Neuron (in vitro differentiated cells): ENCODE measurements at regions not wholly inside any gene's neighbourhood (a gene's known extent, or its start where the extent isn't known, plus 50 kb on each side); places are given as distances from the start of the nearest gene placed in this dataset.

ENCODE experiments used
- H2AFZ ChIP-seq: one replicate; pipeline ENCODE4 v1.6.1; 2013; ENCODE audit warnings: low read depth, mild to moderate bottlenecking, inconsistent platforms, low read length, moderate library complexity
- H3K27me3 ChIP-seq: one replicate; pipeline ENCODE4 v1.6.1; 2013; ENCODE audit warnings: low read length; ENCODE audit not compliant: insufficient read depth
- H3K36me3 ChIP-seq: one replicate; pipeline ENCODE4 v1.6.1; 2013; ENCODE audit warnings: low read length; ENCODE audit not compliant: insufficient read depth
- H3K4me1 ChIP-seq: one replicate; pipeline ENCODE4 v1.6.1; 2013; ENCODE audit warnings: low read length; ENCODE audit not compliant: insufficient read depth
- H3K4me3 ChIP-seq: 2 replicates; pipeline ENCODE4 v1.5.1; 2013; ENCODE audit warnings: mild to moderate bottlenecking, low read length, moderate library complexity
- H3K9me3 ChIP-seq: one replicate; pipeline ENCODE4 v1.6.1; 2013; ENCODE audit warnings: low read length

DNA sequence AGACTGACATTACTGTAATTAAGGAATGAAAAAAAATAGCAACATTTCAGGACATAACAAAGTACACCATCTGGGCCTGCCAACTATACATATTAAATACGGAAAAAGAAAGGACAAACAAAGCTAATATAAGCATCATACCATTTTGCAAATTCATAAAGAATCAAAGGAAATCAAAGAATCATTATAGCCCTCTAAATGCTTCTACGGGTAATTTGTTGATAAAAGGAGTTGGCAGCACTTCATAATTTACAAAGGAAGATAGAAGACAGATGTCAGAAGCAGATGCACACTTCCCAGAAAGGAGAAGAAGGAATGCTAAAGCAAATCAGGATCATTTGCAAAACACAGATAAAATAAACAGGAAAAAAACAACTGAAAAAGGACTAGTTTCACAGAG lies 1757.3 kb downstream of the PCDH7 start:
- Histone ChIP-seq H3K4me3 (no peak overlapping the region), H3K27me3 (no peaks in the 10 kb centered on the region), H3K9me3 (no peaks in the 10 kb centered on the region), H2AFZ (no peak overlapping the region), H3K36me3 (no peaks in the 10 kb centered on the region), H3K4me1 (no peaks in the 10 kb centered on the region)

DNA sequence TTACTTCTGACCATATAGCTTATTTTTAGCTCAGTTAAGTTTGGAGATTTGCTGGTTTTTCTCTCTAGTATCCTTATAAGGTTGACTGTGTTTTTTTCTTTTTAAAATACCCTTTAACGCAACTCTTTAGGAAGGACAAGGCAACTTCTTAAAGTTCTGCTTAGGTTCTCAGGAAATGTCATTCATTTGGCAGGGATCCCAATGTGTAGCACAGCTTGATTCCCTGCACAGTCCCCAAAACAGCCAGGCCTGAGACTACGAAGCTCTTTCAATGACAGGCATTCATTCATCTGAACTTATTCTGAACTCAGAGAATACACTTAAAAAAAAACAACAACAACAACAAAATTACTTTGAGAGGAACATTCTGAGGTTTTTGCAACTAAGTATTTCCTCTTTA lies 1765.8 kb downstream of the PCDH7 start:
- Histone ChIP-seq H3K36me3 (no peaks in the 10 kb centered on the region), H3K9me3 (no peaks in the 10 kb centered on the region), H3K4me3 (no peak overlapping the region), H3K27me3 (no peaks in the 10 kb centered on the region), H3K4me1 (peaks cover 12% of the 10 kb centered on the region), H2AFZ (no peak overlapping the region)

DNA sequence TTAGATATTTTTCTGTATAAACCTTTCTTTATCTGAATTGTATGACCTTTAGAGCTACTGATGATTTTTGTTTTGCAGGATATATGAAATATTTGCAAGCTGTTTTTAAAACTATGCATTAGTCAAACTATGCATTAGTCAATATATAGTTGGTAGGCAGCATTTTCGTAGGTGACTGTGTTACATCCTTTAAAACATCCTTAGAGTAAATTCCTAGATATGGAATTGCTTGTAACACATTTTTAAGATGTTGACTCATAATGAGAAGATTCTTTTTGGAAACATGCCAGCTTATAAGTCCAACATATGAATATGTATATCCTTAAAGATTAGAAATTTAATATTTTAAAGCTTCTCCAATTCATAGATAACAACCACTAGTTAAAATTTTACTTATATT lies 1768.5 kb downstream of the PCDH7 start:
- Histone ChIP-seq H3K4me3 (no peak overlapping the region), H3K36me3 (no peaks in the 10 kb centered on the region), H3K9me3 (no peaks in the 10 kb centered on the region), H3K27me3 (no peaks in the 10 kb centered on the region), H2AFZ (no peak overlapping the region), H3K4me1 (peaks cover 12% of the 10 kb centered on the region)

DNA sequence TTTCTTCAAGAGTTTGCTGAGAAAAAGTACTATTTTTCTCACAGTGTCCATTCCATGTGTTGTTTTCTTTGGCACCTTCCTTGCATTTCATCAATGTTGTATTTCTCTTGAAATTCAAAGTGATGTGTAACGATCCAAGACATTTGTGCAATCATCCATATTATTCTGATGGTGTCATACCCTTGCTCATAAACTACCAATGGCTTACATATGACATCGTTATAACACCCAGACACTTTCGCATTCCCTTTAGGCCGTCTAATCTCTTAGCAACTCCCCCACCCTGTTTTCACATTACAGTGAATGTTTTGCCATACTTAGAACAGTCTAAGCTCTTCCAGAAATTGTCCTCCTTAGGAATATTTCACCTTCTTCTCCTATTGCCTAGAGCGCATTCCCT lies 1779.0 kb downstream of the PCDH7 start:
- no peak overlapping the region for H3K4me3 ChIP-seq
- H3K4me1 ChIP-seq, result no peaks in the 10 kb centered on the region
- H3K27me3 ChIP-seq, result no peaks in the 10 kb centered on the region
- H3K9me3 ChIP-seq, result no peaks in the 10 kb centered on the region
- H3K36me3 ChIP-seq, result no peaks in the 10 kb centered on the region
- H2AFZ ChIP-seq, result no peak overlapping the region

DNA sequence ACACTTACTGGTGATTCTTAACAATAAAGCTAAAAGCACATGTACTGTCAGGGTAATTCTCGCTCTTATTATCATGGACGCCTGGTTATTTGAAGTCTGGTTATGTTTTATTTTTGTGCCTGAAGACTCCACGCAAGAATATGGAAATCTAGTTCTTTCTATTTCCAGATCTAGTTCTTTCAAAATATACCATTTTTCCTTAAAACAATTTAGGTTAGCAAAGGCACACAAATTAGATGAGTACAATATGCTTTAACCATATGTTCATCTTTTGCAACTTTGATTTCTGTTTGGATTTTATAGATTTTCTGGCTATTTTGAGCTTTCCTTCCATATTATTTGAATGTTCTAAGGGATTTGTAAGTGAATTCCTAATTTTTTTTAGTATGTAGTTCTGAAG lies 1783.1 kb downstream of the PCDH7 start:
- H3K9me3 ChIP-seq, result no peaks in the 10 kb centered on the region
- H3K36me3 ChIP-seq, result no peaks in the 10 kb centered on the region
- no peaks in the 10 kb centered on the region for H3K27me3 ChIP-seq
- H3K4me3 ChIP-seq, result no peak overlapping the region
- H2AFZ ChIP-seq, result no peak overlapping the region
- H3K4me1 ChIP-seq, result no peaks in the 10 kb centered on the region

DNA sequence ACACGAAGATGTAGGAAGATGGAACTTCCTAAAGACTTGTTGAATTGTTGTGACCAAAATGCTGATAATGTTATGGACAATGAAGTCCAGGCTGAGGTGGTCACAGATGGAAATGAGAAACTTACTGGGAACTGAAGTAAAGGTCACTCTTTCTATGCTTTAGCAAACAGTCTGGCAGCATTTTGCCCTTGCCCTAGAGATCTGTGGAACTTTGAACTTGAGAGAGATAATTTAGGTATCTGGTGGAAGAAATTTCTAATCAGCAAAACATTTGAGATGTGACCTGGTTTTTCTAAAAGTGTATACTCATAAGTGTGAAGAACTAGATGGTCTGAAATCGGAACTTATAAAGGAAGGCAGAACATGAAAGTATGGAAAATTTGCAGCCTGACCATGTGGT lies 1785.9 kb downstream of the PCDH7 start:
- no peaks in the 10 kb centered on the region for H3K36me3 ChIP-seq
- no peak overlapping the region for H3K4me3 ChIP-seq
- no peaks in the 10 kb centered on the region for H3K9me3 ChIP-seq
- no peaks in the 10 kb centered on the region for H3K4me1 ChIP-seq
- no peak overlapping the region for H2AFZ ChIP-seq
- H3K27me3 ChIP-seq, result no peaks in the 10 kb centered on the region

DNA sequence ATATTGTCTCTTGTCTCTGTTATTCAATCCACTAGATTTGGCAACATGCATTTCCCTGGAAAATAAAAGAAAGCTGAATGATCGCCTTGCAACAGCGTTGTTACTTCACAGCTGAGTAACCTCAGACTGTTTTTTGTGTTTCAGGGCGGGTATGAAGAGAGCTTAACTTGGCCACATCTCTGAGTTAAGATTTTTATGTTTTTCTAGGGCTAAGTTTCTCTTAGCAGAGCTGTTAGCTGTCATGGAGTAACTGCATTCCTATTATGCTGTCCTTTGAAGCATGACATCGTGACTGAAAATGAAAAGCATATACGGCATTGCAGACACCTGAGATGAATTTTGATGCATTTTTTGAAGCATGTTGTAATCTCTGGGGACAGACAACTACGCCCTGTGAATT lies 1798.9 kb downstream of the PCDH7 start:
- peak overlapping the region; percentile 75 for H2AFZ ChIP-seq
- H3K9me3 ChIP-seq, result no peaks in the 10 kb centered on the region
- H3K36me3 ChIP-seq, result no peaks in the 10 kb centered on the region
- peaks cover 9% of the 10 kb centered on the region for H3K4me1 ChIP-seq
- H3K27me3 ChIP-seq, result no peaks in the 10 kb centered on the region
- H3K4me3 ChIP-seq, result peak overlapping the region; percentile 40

DNA sequence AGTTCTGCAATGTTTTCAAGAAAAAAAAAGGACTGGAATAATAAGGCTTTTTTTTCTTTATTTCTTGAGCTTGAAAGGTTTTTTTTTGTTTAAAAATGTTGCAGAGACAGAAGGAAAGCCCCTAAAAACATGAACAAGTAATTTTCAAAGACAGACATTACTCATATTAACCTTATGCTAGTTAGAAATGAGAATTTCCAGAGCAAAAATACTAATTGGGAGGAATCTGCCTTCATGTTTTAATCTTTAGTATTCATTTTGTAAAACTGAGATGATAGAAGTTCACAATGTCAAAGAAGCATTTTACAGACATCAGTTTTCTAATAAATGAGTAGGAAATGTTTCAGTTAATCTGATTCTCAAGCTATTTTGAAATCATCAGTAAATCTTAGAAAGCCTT lies 1805.3 kb downstream of the PCDH7 start:
- no peaks in the 10 kb centered on the region for H3K4me1 ChIP-seq
- H3K36me3 ChIP-seq, result no peaks in the 10 kb centered on the region
- H3K9me3 ChIP-seq, result no peaks in the 10 kb centered on the region
- H3K27me3 ChIP-seq, result no peaks in the 10 kb centered on the region
- no peak overlapping the region for H3K4me3 ChIP-seq
- H2AFZ ChIP-seq, result no peak overlapping the region

DNA sequence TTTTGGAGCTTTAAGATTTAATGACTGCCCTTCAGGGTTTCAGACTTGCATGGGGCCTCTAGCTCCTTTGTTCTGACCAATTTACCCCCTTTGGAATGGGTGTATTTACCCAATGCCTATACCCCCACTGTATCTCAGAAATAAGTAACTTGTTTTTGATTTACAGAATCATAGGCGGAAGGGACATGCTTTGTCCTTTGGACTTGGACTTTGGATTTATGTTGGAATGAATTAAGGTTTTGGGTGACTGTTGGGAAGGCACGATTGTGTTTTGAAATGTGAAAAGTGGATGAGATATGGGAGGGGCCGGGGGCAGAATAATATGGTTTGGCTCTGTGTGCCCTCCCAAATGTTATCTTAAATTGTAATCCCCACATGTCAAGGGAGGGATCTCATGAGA lies 1824.7 kb downstream of the PCDH7 start:
- Histone ChIP-seq H3K4me3 (no peak overlapping the region), H3K27me3 (no peaks in the 10 kb centered on the region), H3K4me1 (no peaks in the 10 kb centered on the region), H3K9me3 (no peaks in the 10 kb centered on the region), H2AFZ (no peak overlapping the region), H3K36me3 (no peaks in the 10 kb centered on the region)

DNA sequence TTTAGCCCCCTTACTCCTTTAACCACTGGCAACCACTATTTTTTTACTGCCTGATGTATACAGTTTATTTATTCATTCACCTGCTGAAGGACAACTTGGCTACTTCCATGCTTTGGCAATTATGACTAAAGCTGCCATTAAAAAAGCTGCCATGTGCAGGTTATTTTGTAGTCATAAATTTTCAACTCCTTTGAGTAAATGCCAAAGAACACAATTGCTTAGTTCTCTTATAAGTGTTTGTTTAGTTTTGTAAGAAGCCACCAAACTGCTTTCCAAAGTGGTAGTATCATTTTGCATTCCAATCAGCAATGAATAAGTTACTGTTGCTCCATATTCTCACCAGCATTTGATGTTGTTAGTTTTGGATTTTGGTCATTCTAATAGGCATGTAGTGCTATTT lies 1831.8 kb downstream of the PCDH7 start:
- Histone ChIP-seq H3K4me3 (no peak overlapping the region), H3K4me1 (no peaks in the 10 kb centered on the region), H3K9me3 (no peaks in the 10 kb centered on the region), H3K27me3 (no peaks in the 10 kb centered on the region), H3K36me3 (no peaks in the 10 kb centered on the region), H2AFZ (no peak overlapping the region)

DNA sequence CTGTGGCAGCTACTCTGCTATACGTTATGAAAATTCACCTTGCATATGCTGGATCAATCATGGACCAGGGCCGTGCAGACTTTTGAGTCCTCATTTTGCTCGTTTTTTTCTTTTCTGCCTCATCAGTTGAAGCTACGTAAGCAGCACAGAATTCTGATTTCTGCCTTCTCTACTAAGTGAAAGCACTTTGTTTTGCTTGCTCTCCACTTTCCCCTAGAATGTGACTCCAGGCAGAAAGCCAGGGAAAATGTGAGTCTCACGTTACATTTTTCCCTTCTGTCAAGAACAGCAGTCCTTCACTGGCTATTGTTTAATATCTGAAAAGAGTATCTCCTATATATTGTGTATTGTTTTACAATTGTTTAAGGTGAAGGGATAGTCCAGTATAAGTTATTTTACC lies 1840.1 kb downstream of the PCDH7 start:
- H3K4me3 ChIP-seq, result no peak overlapping the region
- H3K27me3 ChIP-seq, result no peaks in the 10 kb centered on the region
- H3K9me3 ChIP-seq, result no peaks in the 10 kb centered on the region
- no peaks in the 10 kb centered on the region for H3K36me3 ChIP-seq
- no peak overlapping the region for H2AFZ ChIP-seq
- H3K4me1 ChIP-seq, result no peaks in the 10 kb centered on the region

DNA sequence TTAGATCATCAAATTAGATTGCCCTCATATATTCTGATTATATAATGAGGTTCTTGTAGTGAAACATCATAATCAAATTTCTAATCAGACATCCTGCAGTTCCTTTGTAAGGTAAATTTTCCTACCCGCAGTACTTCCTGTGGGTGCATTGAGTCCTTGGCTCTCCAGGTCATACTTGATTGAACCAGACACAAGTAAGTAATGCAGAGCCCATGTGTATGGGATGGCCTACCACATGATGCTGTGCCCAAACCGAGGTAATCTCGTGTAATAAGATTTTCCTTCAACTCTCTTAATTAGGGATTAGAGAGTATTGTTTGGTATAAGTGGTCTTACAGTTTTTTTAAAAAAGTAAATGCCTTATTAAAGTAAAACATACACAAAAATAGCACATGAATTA lies 1841.8 kb downstream of the PCDH7 start:
- H3K9me3 ChIP-seq, result no peaks in the 10 kb centered on the region
- no peak overlapping the region for H2AFZ ChIP-seq
- H3K4me3 ChIP-seq, result no peak overlapping the region
- no peaks in the 10 kb centered on the region for H3K4me1 ChIP-seq
- no peaks in the 10 kb centered on the region for H3K27me3 ChIP-seq
- no peaks in the 10 kb centered on the region for H3K36me3 ChIP-seq

DNA sequence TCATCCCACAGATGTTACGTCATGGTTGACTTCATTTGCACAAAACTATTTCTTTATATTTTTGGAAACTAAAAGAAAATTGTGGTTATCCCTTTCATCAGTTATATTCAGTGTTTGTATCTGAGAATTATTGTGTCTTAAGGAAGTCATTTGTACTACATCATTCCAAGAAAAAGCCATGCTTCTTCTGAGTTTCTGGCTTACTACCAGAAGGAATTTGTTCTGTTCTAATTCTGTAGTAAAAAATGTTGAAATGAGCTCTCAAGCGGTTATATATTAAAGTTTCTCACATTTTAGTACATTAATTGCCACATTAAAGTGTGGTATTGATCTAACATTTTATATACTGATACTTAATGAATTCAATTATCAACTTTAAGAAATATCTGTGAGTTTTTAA lies 1844.5 kb downstream of the PCDH7 start:
- Histone ChIP-seq H3K4me1 (peaks cover 6% of the 10 kb centered on the region), H2AFZ (no peak overlapping the region), H3K36me3 (no peaks in the 10 kb centered on the region), H3K9me3 (no peaks in the 10 kb centered on the region), H3K27me3 (no peaks in the 10 kb centered on the region), H3K4me3 (no peak overlapping the region)

DNA sequence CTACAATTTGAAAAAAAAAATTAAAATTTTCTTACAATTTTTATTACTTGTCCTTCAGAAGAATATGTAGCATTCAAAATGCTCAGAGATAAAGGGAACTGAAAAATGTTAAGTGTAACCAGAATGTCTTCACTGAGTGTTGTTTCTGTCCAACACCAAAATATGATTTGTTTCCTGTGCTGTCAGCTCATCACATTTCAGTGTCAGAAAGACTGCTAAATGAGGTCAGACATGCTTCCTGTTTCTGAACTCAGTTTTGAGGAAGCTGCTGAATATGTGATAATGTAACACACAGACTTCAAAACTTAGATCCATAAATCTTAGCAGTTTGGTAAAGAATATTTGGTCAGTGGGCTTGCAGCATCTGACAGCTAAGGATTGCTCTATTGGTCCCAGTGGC lies 1849.7 kb downstream of the PCDH7 start:
- Histone ChIP-seq H3K4me1 (peaks cover 7% of the 10 kb centered on the region), H3K27me3 (no peaks in the 10 kb centered on the region), H2AFZ (no peak overlapping the region), H3K4me3 (no peak overlapping the region), H3K9me3 (no peaks in the 10 kb centered on the region), H3K36me3 (no peaks in the 10 kb centered on the region)
